Vagina (tissue), 2 donors: ENCODE measurements at regions not wholly inside any gene's neighbourhood (a gene's known extent, or its start where the extent isn't known, plus 50 kb on each side); places are given as distances from the start of the nearest gene placed in this dataset.

Source experiments
- DNase-seq, 2 donors: peaks; one replicate each; pipeline ENCODE4 v3.0.0-alpha.2; 2017; ENCODE audit errors: extremely low spot score in 2 of 2
- H3K27ac ChIP-seq: fragments of 200-600 bp; sonication (generic); one replicate; pipeline ENCODE4 v1.5.1; 2019
- H3K27me3 ChIP-seq: fragments of 200-600 bp; sonication (generic); one replicate; pipeline ENCODE4 v1.5.1; 2019
- H3K36me3 ChIP-seq, 2 donors: fragments of 200-600 bp; sonication (generic); one replicate each; pipeline ENCODE4 v1.5.1; 2017 to 2019
- H3K4me1 ChIP-seq: fragments of 200-600 bp; sonication (generic); one replicate; pipeline ENCODE4 v1.5.1; 2019
- H3K4me3 ChIP-seq, 2 donors: fragments of 200-600 bp; sonication (generic); 1 replicate in 1 of 2; 2 replicates in 1 of 2; pipeline ENCODE4 v1.5.1; 2016 to 2019
- H3K9me3 ChIP-seq: fragments of 200-600 bp; sonication (generic); one replicate; pipeline ENCODE4 v1.5.1; 2019
- POLR2A ChIP-seq, 2 donors: fragments of 450-650 bp; IDR thresholded peaks; one replicate each; pipeline ENCODE4 v1.6.1; 2017; ENCODE audit warnings: antibody characterized with exemption in 2 of 2, mild to moderate bottlenecking in 2 of 2, moderate library complexity in 2 of 2
- POLR2AphosphoS5 ChIP-seq, 2 donors: sonication (generic); formaldehyde crosslinking; IDR thresholded peaks; one replicate each; pipeline ENCODE4 v1.9.0; 2017; ENCODE audit warnings: antibody characterized with exemption in 2 of 2, mild to moderate bottlenecking in 2 of 2, low read depth in 1 of 2; ENCODE audit not compliant: insufficient read depth in 1 of 2
- intact Hi-C: fragments of 100-400 bp; cut with DNase I; formaldehyde crosslinking; loops from one replicate; pipeline ENCODE4 v1.15.1; 2023
- TF ChIP-seq, protein P1 (sequence below), 3 experiments: fragments of 450-650 bp in 2 of 3; fragments of 200-600 bp in 1 of 3; sonication (generic) in 1 of 3; IDR thresholded peaks; one replicate each; pipeline ENCODE4 v1.5.1; 2017 to 2019; ENCODE audit warnings: antibody characterized with exemption in 3 of 3, mild to moderate bottlenecking in 2 of 3, moderate library complexity in 2 of 3

DNA sequence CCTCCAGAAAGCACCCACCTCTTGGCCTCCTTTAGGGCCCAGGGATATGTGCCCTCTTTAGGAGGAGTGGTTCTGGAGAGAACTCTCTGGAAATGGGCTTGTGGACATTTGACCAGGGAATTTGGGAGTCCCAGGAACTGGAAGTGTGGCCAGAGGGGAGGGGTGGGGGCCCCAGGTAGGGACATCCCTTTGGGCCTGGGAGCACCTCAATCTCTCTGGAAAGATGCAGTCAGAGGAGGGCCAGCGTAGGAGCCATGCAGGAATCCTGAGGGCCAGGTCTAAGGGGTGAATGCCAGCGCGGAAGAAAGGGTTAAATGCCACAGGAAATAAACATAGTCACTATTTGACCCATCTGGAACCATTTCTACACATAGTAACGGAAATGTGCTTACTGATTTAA lies 50.3 kb upstream of the ITGA11 start:
- no peaks in the 10 kb centered on the region for H3K36me3 ChIP-seq
- H3K9me3 ChIP-seq: no peaks in the 10 kb centered on the region
- H3K27me3 ChIP-seq: no peaks in the 10 kb centered on the region
- H3K4me1 ChIP-seq: peaks cover 51% of the 10 kb centered on the region
- DNase-seq: peak in 1 of 2 donors; percentile 70
- intact Hi-C loops: no loop called here
- TF ChIP-seq POLR2AphosphoS5 (IDR thresholded peaks at IDR 0.05; ENCODE audit: insufficient read depth in 1 of 2, low read depth in 1 of 2): no peak
- no peak for TF ChIP-seq POLR2A (IDR thresholded peaks at IDR 0.05)
- TF ChIP-seq, protein P1, sequence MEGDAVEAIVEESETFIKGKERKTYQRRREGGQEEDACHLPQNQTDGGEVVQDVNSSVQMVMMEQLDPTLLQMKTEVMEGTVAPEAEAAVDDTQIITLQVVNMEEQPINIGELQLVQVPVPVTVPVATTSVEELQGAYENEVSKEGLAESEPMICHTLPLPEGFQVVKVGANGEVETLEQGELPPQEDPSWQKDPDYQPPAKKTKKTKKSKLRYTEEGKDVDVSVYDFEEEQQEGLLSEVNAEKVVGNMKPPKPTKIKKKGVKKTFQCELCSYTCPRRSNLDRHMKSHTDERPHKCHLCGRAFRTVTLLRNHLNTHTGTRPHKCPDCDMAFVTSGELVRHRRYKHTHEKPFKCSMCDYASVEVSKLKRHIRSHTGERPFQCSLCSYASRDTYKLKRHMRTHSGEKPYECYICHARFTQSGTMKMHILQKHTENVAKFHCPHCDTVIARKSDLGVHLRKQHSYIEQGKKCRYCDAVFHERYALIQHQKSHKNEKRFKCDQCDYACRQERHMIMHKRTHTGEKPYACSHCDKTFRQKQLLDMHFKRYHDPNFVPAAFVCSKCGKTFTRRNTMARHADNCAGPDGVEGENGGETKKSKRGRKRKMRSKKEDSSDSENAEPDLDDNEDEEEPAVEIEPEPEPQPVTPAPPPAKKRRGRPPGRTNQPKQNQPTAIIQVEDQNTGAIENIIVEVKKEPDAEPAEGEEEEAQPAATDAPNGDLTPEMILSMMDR (IDR thresholded peaks at IDR 0.05): no peak
- no peak overlapping the region for H3K27ac ChIP-seq
- H3K4me3 ChIP-seq: no peak overlapping the region

DNA sequence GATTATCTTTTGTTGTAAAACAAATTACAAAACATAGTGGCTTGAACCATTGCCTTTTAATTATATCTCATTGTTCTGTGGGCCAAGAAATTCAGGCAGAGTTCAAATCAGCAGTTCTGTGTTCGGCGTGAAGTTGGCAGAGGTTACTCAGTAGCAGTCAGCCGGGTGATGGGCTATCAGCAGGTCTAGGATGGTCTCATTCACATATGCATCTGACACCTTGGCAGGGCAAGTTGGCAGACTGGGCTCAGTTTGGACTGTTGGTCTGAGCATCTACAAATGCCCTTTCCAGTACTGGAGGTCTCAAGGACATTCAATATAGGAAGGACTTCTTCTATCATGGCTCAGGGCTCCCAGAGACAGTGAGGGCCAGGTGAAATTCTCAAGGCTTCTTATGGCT lies 51.2 kb upstream of the ITGA11 start:
- no peak overlapping the region for H3K4me3 ChIP-seq
- no peaks in the 10 kb centered on the region for H3K36me3 ChIP-seq
- intact Hi-C loops: no loop called here
- H3K27me3 ChIP-seq: no peaks in the 10 kb centered on the region
- no peak for DNase-seq
- H3K4me1 ChIP-seq: peaks cover 60% of the 10 kb centered on the region
- peak overlapping the region; percentile 18 for H3K27ac ChIP-seq
- TF ChIP-seq, protein P1 (IDR thresholded peaks at IDR 0.05): no peak
- TF ChIP-seq POLR2A (IDR thresholded peaks at IDR 0.05): no peak
- no peak for TF ChIP-seq POLR2AphosphoS5 (IDR thresholded peaks at IDR 0.05; ENCODE audit: insufficient read depth in 1 of 2, low read depth in 1 of 2)
- H3K9me3 ChIP-seq: no peaks in the 10 kb centered on the region

DNA sequence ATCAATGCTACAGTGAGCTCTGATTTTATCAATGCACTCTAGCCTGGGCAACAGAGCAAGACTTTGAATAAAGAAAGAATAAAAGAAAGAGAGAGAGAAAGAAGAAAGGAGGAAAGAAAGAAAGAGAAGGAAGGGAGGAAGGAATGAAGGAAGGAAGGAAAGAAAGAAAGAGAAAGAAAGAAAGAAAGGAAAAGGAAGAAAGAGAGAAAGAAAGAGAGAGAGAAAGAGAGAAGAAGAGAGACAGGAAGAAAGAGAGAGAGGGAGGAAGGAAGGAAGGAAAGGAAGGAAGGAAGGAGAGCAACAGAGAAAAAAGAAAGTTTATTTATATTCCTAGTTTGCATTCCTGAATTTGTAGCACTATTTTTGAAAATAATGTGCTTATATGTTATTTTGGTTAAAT lies 52.3 kb upstream of the ITGA11 start:
- TF ChIP-seq POLR2A (IDR thresholded peaks at IDR 0.05) (no peak), POLR2AphosphoS5 (IDR thresholded peaks at IDR 0.05; ENCODE audit: insufficient read depth in 1 of 2, low read depth in 1 of 2) (no peak)
- TF ChIP-seq, protein P1 (IDR thresholded peaks at IDR 0.05): no peak
- H3K9me3 ChIP-seq: no peaks in the 10 kb centered on the region
- H3K27me3 ChIP-seq: no peaks in the 10 kb centered on the region
- peak overlapping the region; percentile 82 for H3K27ac ChIP-seq
- intact Hi-C loops: no loop called here
- peaks cover 52% of the 10 kb centered on the region for H3K4me1 ChIP-seq
- H3K36me3 ChIP-seq: no peaks in the 10 kb centered on the region
- peak overlapping the region in 1 of 2 donors; percentile 8 for H3K4me3 ChIP-seq
- DNase-seq: no peak

DNA sequence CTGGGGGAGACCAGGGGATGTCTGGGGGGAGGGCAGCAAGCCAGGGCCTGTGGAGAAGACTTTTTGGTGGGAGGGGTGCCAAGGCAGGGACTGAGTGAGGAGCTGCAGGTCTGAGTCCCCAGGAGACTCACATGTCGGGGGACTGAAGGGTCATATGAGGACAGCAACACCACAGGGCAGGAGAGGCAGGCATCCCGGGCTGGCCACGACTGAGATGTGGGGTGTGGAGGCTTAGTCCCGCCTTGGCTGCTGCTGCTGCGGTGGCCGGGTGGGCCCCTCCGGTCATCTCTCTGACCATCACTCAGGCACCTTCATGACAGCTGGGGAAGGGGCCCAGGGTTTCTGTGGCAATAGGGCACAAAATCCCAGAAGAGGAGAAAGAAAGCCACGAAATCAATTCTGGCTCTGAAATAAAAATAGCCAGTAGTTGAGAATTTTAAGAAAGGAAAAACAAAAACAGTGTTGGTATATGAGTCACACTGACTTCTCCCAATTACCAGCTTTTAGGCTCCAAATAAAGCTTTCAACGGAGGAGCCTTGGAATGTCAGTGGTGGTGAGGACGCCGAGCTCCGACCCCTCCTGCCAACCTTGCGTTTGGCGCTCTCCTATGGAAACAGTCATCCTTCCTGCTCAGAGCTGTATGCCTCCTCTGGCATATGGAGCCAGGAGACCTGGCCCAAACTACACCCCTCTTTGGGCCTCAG lies 52.9 kb upstream of the ITGA11 start:
- peak in 1 of 2 donors; percentile 81 for DNase-seq
- H3K27ac ChIP-seq: peak overlapping the region; percentile 82
- intact Hi-C loops: no loop called here

More for the DNA sequence above, 52.9 kb upstream of the ITGA11 start:
- Histone ChIP-seq H3K9me3 (no peaks in the 10 kb centered on the region), H3K4me3 (peak overlapping the region in 1 of 2 donors; percentile 8), H3K27me3 (no peaks in the 10 kb centered on the region), H3K4me1 (peaks cover 49% of the 10 kb centered on the region), H3K36me3 (no peaks in the 10 kb centered on the region)
- TF ChIP-seq, protein P1 (IDR thresholded peaks at IDR 0.05): no peak
- peak; percentile 46 to 53 for TF ChIP-seq POLR2AphosphoS5 (IDR thresholded peaks at IDR 0.05; ENCODE audit: insufficient read depth in 1 of 2, low read depth in 1 of 2)
- TF ChIP-seq POLR2A (IDR thresholded peaks at IDR 0.05): no peak
